Mesenchymal stem cell (in vitro differentiated cells and primary cell): ENCODE measurements at regions not wholly inside any gene's neighbourhood (a gene's known extent, or its start where the extent isn't known, plus 50 kb on each side); places are given as distances from the start of the nearest gene placed in this dataset.
"Not testable (repeated sequence)": the region's sequence is repeated elsewhere in the genome, so short reads cannot be mapped to it uniquely, and the experiment has no call there.

Experiments used
- DNase-seq: peaks from one replicate; pipeline ENCODE4 v3.0.0-alpha.2; 2013
- H2AFZ ChIP-seq: one replicate; pipeline ENCODE4 v1.6.1; 2013; ENCODE audit warnings: low read depth, mild to moderate bottlenecking, control low read depth, inconsistent platforms, low read length, moderate library complexity
- H2AK5ac ChIP-seq: 2 replicates; pipeline ENCODE4 v1.6.1; 2013; ENCODE audit warnings: low read length, moderate library complexity, mild to moderate bottlenecking, inconsistent platforms; ENCODE audit not compliant: severe bottlenecking
- H2BK120ac ChIP-seq: one replicate; pipeline ENCODE4 v1.6.1; 2013; ENCODE audit warnings: low read depth, mild to moderate bottlenecking, inconsistent platforms, low read length, moderate library complexity
- H2BK12ac ChIP-seq, 2 experiments: one replicate each; pipeline ENCODE4 v1.6.1; 2013; ENCODE audit warnings: inconsistent platforms in 2 of 2, low read length in 2 of 2, mild to moderate bottlenecking in 2 of 2, moderate library complexity in 2 of 2, control low read depth in 1 of 2
- H2BK15ac ChIP-seq: one replicate; pipeline ENCODE4 v1.6.1; 2013; ENCODE audit warnings: mild to moderate bottlenecking, low read depth, inconsistent platforms; ENCODE audit not compliant: poor library complexity, severe bottlenecking
- H2BK5ac ChIP-seq: 2 replicates; pipeline ENCODE4 v1.6.1; 2013; ENCODE audit warnings: low read depth, mild to moderate bottlenecking, low read length, control low read depth, inconsistent platforms; ENCODE audit not compliant: poor library complexity, severe bottlenecking
- H3K14ac ChIP-seq, 2 experiments: one replicate each; pipeline ENCODE4 v1.6.1; 2013; ENCODE audit warnings: inconsistent platforms in 2 of 2, low read length in 2 of 2, control low read depth in 1 of 2, mild to moderate bottlenecking in 1 of 2, moderate library complexity in 1 of 2
- H3K18ac ChIP-seq, 2 experiments: one replicate each; pipeline ENCODE4 v1.6.1; 2013; ENCODE audit warnings: inconsistent platforms in 2 of 2, low read length in 2 of 2, control low read depth in 1 of 2, low read depth in 1 of 2, mild to moderate bottlenecking in 1 of 2
- H3K23ac ChIP-seq, 2 experiments: one replicate each; pipeline ENCODE4 v1.6.1; 2013; ENCODE audit warnings: inconsistent platforms in 2 of 2, low read length in 2 of 2, mild to moderate bottlenecking in 2 of 2, moderate library complexity in 2 of 2, control low read depth in 1 of 2
- H3K27ac ChIP-seq: 2 replicates; pipeline ENCODE4 v1.5.1; 2013; ENCODE audit warnings: mild to moderate bottlenecking, moderate library complexity, low read length, control low read depth, inconsistent platforms; ENCODE audit not compliant: poor library complexity, severe bottlenecking
- H3K27me3 ChIP-seq, 2 experiments: 2 replicates each; pipeline versions ENCODE4 v1.6.1 to v1.7.0; 2013; ENCODE audit warnings: low read length in 2 of 2, mild to moderate bottlenecking in 2 of 2, moderate library complexity in 2 of 2, control low read depth in 1 of 2, inconsistent platforms in 1 of 2; ENCODE audit not compliant: control insufficient read depth in 1 of 2, insufficient read depth in 1 of 2
- H3K36me3 ChIP-seq, 2 experiments: 2 replicates each; pipeline versions ENCODE4 v1.6.1 to v1.7.0; 2013; ENCODE audit warnings: low read length in 2 of 2, control low read depth in 1 of 2, inconsistent platforms in 1 of 2, low read depth in 1 of 2, mild to moderate bottlenecking in 1 of 2; ENCODE audit not compliant: insufficient read depth in 2 of 2, control insufficient read depth in 1 of 2
- H3K4ac ChIP-seq, 2 experiments: one replicate each; pipeline ENCODE4 v1.6.1; 2013; ENCODE audit warnings: inconsistent platforms in 2 of 2, low read length in 2 of 2, mild to moderate bottlenecking in 2 of 2, moderate library complexity in 2 of 2, control low read depth in 1 of 2, low read depth in 1 of 2
- H3K4me1 ChIP-seq: 2 replicates; pipeline ENCODE4 v1.6.1; 2013; ENCODE audit warnings: low read depth, low read length, control low read depth; ENCODE audit not compliant: control insufficient read depth, insufficient read depth
- H3K4me2 ChIP-seq: 2 replicates; pipeline ENCODE4 v1.6.1; 2013; ENCODE audit warnings: low read length, mild to moderate bottlenecking, inconsistent platforms; ENCODE audit not compliant: poor library complexity, severe bottlenecking
- H3K4me3 ChIP-seq, 2 experiments: 2 replicates each; pipeline versions ENCODE4 v1.5.1 to v1.7.0; 2013; ENCODE audit warnings: low read length in 2 of 2, mild to moderate bottlenecking in 2 of 2, control low read depth in 1 of 2, low read depth in 1 of 2; ENCODE audit not compliant: insufficient read depth in 1 of 2
- H3K79me1 ChIP-seq: replicated peaks from 2 replicates; pipeline ENCODE4 v1.6.1; 2013; ENCODE audit warnings: mild to moderate bottlenecking, control low read depth, low read length, inconsistent platforms; ENCODE audit not compliant: poor library complexity, severe bottlenecking
- H3K9ac ChIP-seq: 2 replicates; pipeline ENCODE4 v1.7.0; 2013; ENCODE audit warnings: mild to moderate bottlenecking, low read length, moderate library complexity
- H3K9me3 ChIP-seq: 2 replicates; pipeline ENCODE4 v1.7.0; 2013; ENCODE audit warnings: mild to moderate bottlenecking, low read length; ENCODE audit not compliant: control insufficient read depth
- H4K8ac ChIP-seq: one replicate; pipeline ENCODE4 v1.6.1; 2013; ENCODE audit warnings: inconsistent platforms, mild to moderate bottlenecking, low read length, moderate library complexity
- H4K91ac ChIP-seq: one replicate; pipeline ENCODE4 v1.6.1; 2013; ENCODE audit warnings: mild to moderate bottlenecking, low read length, inconsistent platforms
- WGBS: methylation state at CpG from one replicate; pipeline ENCODE4 v1.1.7; 2013; ENCODE audit warnings: mixed read lengths; 5-methylcytosine and 5-hydroxymethylcytosine counted together

GRCh38 chr4:118592289-118592688 is 92.9 kb upstream of the METTL14 start:
- H3K27ac ChIP-seq, H3K4me1 ChIP-seq, H2AFZ ChIP-seq, H3K36me3 ChIP-seq, H3K4ac ChIP-seq, H2BK5ac ChIP-seq, H3K79me1 ChIP-seq, H2BK120ac ChIP-seq, H2AK5ac ChIP-seq, H4K8ac ChIP-seq, DNase-seq, H2BK15ac ChIP-seq, H4K91ac ChIP-seq, H3K14ac ChIP-seq, H3K23ac ChIP-seq, H2BK12ac ChIP-seq, H3K9me3 ChIP-seq, H3K27me3 ChIP-seq: not testable (repeated sequence)
- peak overlapping the region; percentile 65 for H3K4me2 ChIP-seq
- 96% methylated on average over 9 of the region's 14 CpGs for WGBS
- H3K4me3 ChIP-seq: peak overlapping the region; percentile 58 to 80
- peak overlapping the region; percentile 92 for H3K9ac ChIP-seq
- peak overlapping the region in 1 of 2 experiments; percentile 40 for H3K18ac ChIP-seq

- not testable (repeated sequence) for H3K79me1 ChIP-seq, H3K27ac ChIP-seq, H3K27me3 ChIP-seq, H3K9me3 ChIP-seq, H2BK12ac ChIP-seq, H3K4me2 ChIP-seq, H4K91ac ChIP-seq, H3K4me3 ChIP-seq, H2AK5ac ChIP-seq, H3K4me1 ChIP-seq, DNase-seq, H2AFZ ChIP-seq, H3K9ac ChIP-seq, H3K18ac ChIP-seq, H3K14ac ChIP-seq, H3K23ac ChIP-seq, H2BK120ac ChIP-seq, H2BK5ac ChIP-seq, H2BK15ac ChIP-seq, H4K8ac ChIP-seq, H3K4ac ChIP-seq
- no CpG with 5 or more reads among the region's 3 CpGs for WGBS
- peaks cover 8 to 12% of the 10 kb centered on the region in 2 experiments for H3K36me3 ChIP-seq
These were observed 89.3 kb upstream of the METTL14 start for GRCh38 chr4:118595883-118596282.

- not testable (repeated sequence) for H3K23ac ChIP-seq, H3K27ac ChIP-seq, H4K91ac ChIP-seq, H3K36me3 ChIP-seq, H3K4me3 ChIP-seq, H3K18ac ChIP-seq, H3K9ac ChIP-seq, H2BK120ac ChIP-seq, H3K9me3 ChIP-seq, H2AK5ac ChIP-seq, H2AFZ ChIP-seq, H2BK15ac ChIP-seq, H3K79me1 ChIP-seq, H2BK12ac ChIP-seq, H3K14ac ChIP-seq, H3K4me2 ChIP-seq, H4K8ac ChIP-seq, DNase-seq, H3K27me3 ChIP-seq, H3K4me1 ChIP-seq, H3K4ac ChIP-seq, H2BK5ac ChIP-seq
- WGBS: 100% methylated on average over 3 of the region's 4 CpGs
These were observed 60.1 kb upstream of the METTL14 start for GRCh38 chr4:118625097-118625496.

GRCh38 chr4:118629697-118630096 is 55.5 kb upstream of the METTL14 start:
- not testable (repeated sequence) for H3K4me1 ChIP-seq, H3K27ac ChIP-seq, H2AK5ac ChIP-seq, H3K79me1 ChIP-seq, H3K14ac ChIP-seq, H2AFZ ChIP-seq, H3K18ac ChIP-seq, H3K23ac ChIP-seq, H3K9ac ChIP-seq, H3K4me2 ChIP-seq, H2BK120ac ChIP-seq, H3K27me3 ChIP-seq, H2BK15ac ChIP-seq, H2BK12ac ChIP-seq, H4K8ac ChIP-seq, H2BK5ac ChIP-seq, H3K9me3 ChIP-seq, H3K4ac ChIP-seq, H3K4me3 ChIP-seq, H4K91ac ChIP-seq
- WGBS: 60% methylated on average over 2 of the region's 2 CpGs
- peaks cover 10 to 32% of the 10 kb centered on the region in 2 experiments for H3K36me3 ChIP-seq
- DNase-seq: peak; percentile 67
